OCI-LY7 (cell line): ENCODE measurements at regions not wholly inside any gene's neighbourhood (a gene's known extent, or its start where the extent isn't known, plus 50 kb on each side); places are given as distances from the start of the nearest gene placed in this dataset.

Experiments
- BruUV-seq: library from RNA; stranded (reverse); fragments of 400-500 nt; replicated peaks from 2 replicates; lab custom pipeline; 2021; lab: Mats Ljungman, UMichigan
- CTCF ChIA-PET: fragments of 300-600 bp; sonication (Branson Sonifier 250); formaldehyde crosslinking; loops from one replicate; lab custom pipeline; 2022; ENCODE audit warnings: antibody characterized with exemption; ENCODE audit not compliant: unreplicated experiment; lab: Charles Lee
- POLR2A ChIA-PET: fragments of 300-600 bp; sonication (Branson Sonifier 250); formaldehyde crosslinking; loops from one replicate; lab custom pipeline; 2022; ENCODE audit warnings: antibody characterized with exemption; lab: Charles Lee
- DNase-seq: peaks from one replicate; pipeline ENCODE4 v3.0.0-alpha.2; 2015; ENCODE audit warnings: low spot score
- H2AFZ ChIP-seq: fragments of 200-600 bp; sonication (generic), shearing (Covaris generic); 2 replicates; pipeline ENCODE4 v1.6.1; 2014; ENCODE audit warnings: mild to moderate bottlenecking, antibody characterized with exemption, low read length, moderate library complexity
- H3K27ac ChIP-seq: fragments of 200-600 bp; sonication (generic); 2 replicates; pipeline ENCODE4 v1.5.1; 2014; ENCODE audit warnings: mixed run types, low read depth, mild to moderate bottlenecking, moderate library complexity, low read length, inconsistent platforms; ENCODE audit not compliant: poor library complexity, severe bottlenecking
- H3K36me3 ChIP-seq: fragments of 200-600 bp; sonication (generic); 2 replicates; pipeline ENCODE4 v1.6.1; 2014; ENCODE audit warnings: mild to moderate bottlenecking, antibody characterized with exemption, low read length, moderate library complexity, mixed read lengths; ENCODE audit not compliant: insufficient read depth
- H3K4me1 ChIP-seq: fragments of 200-600 bp; sonication (generic); 2 replicates; pipeline ENCODE4 v1.5.1; 2014; ENCODE audit warnings: mild to moderate bottlenecking, low read length; ENCODE audit not compliant: insufficient read depth, poor library complexity, severe bottlenecking
- H3K4me2 ChIP-seq: fragments of 200-600 bp; sonication (generic); 2 replicates; pipeline ENCODE4 v1.6.1; 2014; ENCODE audit warnings: mild to moderate bottlenecking, low read length
- H3K4me3 ChIP-seq: fragments of 200-600 bp; sonication (generic); 2 replicates; pipeline ENCODE4 v1.5.1; 2014; ENCODE audit warnings: mild to moderate bottlenecking, low read depth, low read length; ENCODE audit not compliant: poor library complexity, severe bottlenecking
- H3K79me2 ChIP-seq: fragments of 200-600 bp; sonication (generic); 2 replicates; pipeline ENCODE4 v1.6.1; 2016; ENCODE audit warnings: low read depth, mild to moderate bottlenecking, low read length, moderate library complexity, mixed read lengths; ENCODE audit not compliant: insufficient read depth
- H3K9me2 ChIP-seq: fragments of 200-600 bp; sonication (generic); 2 replicates; pipeline ENCODE4 v1.6.1; 2016; ENCODE audit warnings: mild to moderate bottlenecking, low read length, mixed read lengths; ENCODE audit not compliant: insufficient read depth
- H3K9me3 ChIP-seq: fragments of 200-600 bp; sonication (generic); 2 replicates; pipeline ENCODE4 v1.6.1; 2014; ENCODE audit warnings: mild to moderate bottlenecking, mixed run types, low read length, mixed read lengths
- H4K20me1 ChIP-seq: fragments of 200-600 bp; sonication (generic); 2 replicates; pipeline ENCODE4 v1.6.1; 2014; ENCODE audit warnings: mild to moderate bottlenecking, antibody characterized with exemption, low read length, moderate library complexity, mixed read lengths; ENCODE audit not compliant: insufficient read depth
- EZH2phosphoT487 ChIP-seq: fragments of 200-600 bp; sonication (generic); IDR thresholded peaks from 2 replicates; pipeline ENCODE4 v1.6.1; 2018; ENCODE audit warnings: low read depth, borderline replicate concordance, mild to moderate bottlenecking, mixed run types, antibody characterized with exemption, low read length, moderate library complexity, mixed read lengths
- intact Hi-C: fragments of 100-400 bp; cut with micrococcal nuclease; formaldehyde crosslinking; loops from one replicate; pipeline ENCODE4 v1.10.0; 2022; ENCODE audit not compliant: unreplicated experiment
- TF ChIP-seq, protein P1 (sequence below): fragments of 200-600 bp; sonication (generic); conservative IDR thresholded peaks from 2 replicates; pipeline ENCODE4 v1.5.1; 2014; ENCODE audit warnings: mild to moderate bottlenecking, antibody characterized with exemption, low read length, moderate library complexity, mixed read lengths

- TF ChIP-seq EZH2phosphoT487, result no peak
- TF ChIP-seq, protein P1, sequence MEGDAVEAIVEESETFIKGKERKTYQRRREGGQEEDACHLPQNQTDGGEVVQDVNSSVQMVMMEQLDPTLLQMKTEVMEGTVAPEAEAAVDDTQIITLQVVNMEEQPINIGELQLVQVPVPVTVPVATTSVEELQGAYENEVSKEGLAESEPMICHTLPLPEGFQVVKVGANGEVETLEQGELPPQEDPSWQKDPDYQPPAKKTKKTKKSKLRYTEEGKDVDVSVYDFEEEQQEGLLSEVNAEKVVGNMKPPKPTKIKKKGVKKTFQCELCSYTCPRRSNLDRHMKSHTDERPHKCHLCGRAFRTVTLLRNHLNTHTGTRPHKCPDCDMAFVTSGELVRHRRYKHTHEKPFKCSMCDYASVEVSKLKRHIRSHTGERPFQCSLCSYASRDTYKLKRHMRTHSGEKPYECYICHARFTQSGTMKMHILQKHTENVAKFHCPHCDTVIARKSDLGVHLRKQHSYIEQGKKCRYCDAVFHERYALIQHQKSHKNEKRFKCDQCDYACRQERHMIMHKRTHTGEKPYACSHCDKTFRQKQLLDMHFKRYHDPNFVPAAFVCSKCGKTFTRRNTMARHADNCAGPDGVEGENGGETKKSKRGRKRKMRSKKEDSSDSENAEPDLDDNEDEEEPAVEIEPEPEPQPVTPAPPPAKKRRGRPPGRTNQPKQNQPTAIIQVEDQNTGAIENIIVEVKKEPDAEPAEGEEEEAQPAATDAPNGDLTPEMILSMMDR, result no peak
- intact Hi-C loops, result no loop called here
- no peak overlapping the region for H2AFZ ChIP-seq
- POLR2A ChIA-PET, result interaction anchor here (0.6 to 1.9 kb wide), 3 partner anchors 10 to 936 kb away, joined by 3 to 6 read pairs (median 6); no protein-coding TSS in a partner anchor
- H3K4me3 ChIP-seq, result no peak overlapping the region
- CTCF ChIA-PET, result interaction anchor here (1.0 kb wide), 1 partner anchor 334 kb away, joined by 3 read pairs; no protein-coding TSS in a partner anchor
- H3K4me1 ChIP-seq, result no peaks in the 10 kb centered on the region
- no peaks in the 10 kb centered on the region for H3K9me2 ChIP-seq
- no peaks in the 10 kb centered on the region for H3K36me3 ChIP-seq
- H3K4me2 ChIP-seq, result no peak overlapping the region
- DNase-seq, result no peak
- no peaks in the 10 kb centered on the region for H4K20me1 ChIP-seq
- H3K9me3 ChIP-seq, result no peaks in the 10 kb centered on the region
- H3K27ac ChIP-seq, result no peak overlapping the region
- H3K79me2 ChIP-seq, result no peaks in the 10 kb centered on the region
- BruUV-seq, result no TSS peak
Measured at GRCh38 chr2:160683206-160683605, 189.6 kb upstream of the RBMS1 start.

GRCh38 chr2:160687629-160688028 is 194.0 kb upstream of the RBMS1 start:
- Histone ChIP-seq H3K27ac (no peak overlapping the region), H3K4me2 (no peak overlapping the region), H3K9me3 (no peaks in the 10 kb centered on the region), H3K4me3 (no peak overlapping the region), H3K9me2 (no peaks in the 10 kb centered on the region), H2AFZ (no peak overlapping the region), H3K4me1 (no peaks in the 10 kb centered on the region), H3K79me2 (no peaks in the 10 kb centered on the region), H4K20me1 (no peaks in the 10 kb centered on the region), H3K36me3 (no peaks in the 10 kb centered on the region)
- BruUV-seq, result no TSS peak
- CTCF ChIA-PET, result no interaction called here
- no peak for DNase-seq
- no peak for TF ChIP-seq EZH2phosphoT487
- TF ChIP-seq, protein P1, result no peak
- intact Hi-C loops, result no loop called here
- POLR2A ChIA-PET, result interaction anchor here (0.7 to 2.0 kb wide), 5 partner anchors 8 to 620 kb away, joined by 3 to 12 read pairs (median 4); no protein-coding TSS in a partner anchor

- no peak for TF ChIP-seq EZH2phosphoT487
- TF ChIP-seq, protein P1, result no peak
- POLR2A ChIA-PET, result interaction anchor here (0.6 to 1.9 kb wide), 7 partner anchors 9 to 649 kb away, joined by 3 to 11 read pairs (median 4); no protein-coding TSS in a partner anchor
- H3K4me3 ChIP-seq, result no peak overlapping the region
- H3K27ac ChIP-seq, result no peak overlapping the region
- no peaks in the 10 kb centered on the region for H4K20me1 ChIP-seq
- no peak overlapping the region for H2AFZ ChIP-seq
- H3K9me2 ChIP-seq, result no peaks in the 10 kb centered on the region
- no peaks in the 10 kb centered on the region for H3K4me1 ChIP-seq
- no peak for DNase-seq
- CTCF ChIA-PET, result interaction anchor here (0.9 kb wide), 1 partner anchor 10 kb away, joined by 3 read pairs; no protein-coding TSS in a partner anchor
- BruUV-seq, result no TSS peak
- no peak overlapping the region for H3K4me2 ChIP-seq
- H3K36me3 ChIP-seq, result no peaks in the 10 kb centered on the region
- H3K79me2 ChIP-seq, result no peaks in the 10 kb centered on the region
- intact Hi-C loops, result no loop called here
- H3K9me3 ChIP-seq, result no peaks in the 10 kb centered on the region
Measured at GRCh38 chr2:160689441-160689840, 195.8 kb upstream of the RBMS1 start.
